IPS DF 6.9 (cell line): ENCODE measurements at regions not wholly inside any gene's neighbourhood (a gene's known extent, or its start where the extent isn't known, plus 50 kb on each side); places are given as distances from the start of the nearest gene placed in this dataset.
A peak's percentile ranks its signal among the peaks of the same experiment; 100 is the strongest.

ENCODE experiments used
- DNase-seq: peaks from one replicate; pipeline ENCODE4 v3.0.0-alpha.2; 2013; ENCODE audit warnings: low read depth, low spot score
- H3K27ac ChIP-seq: one replicate; pipeline ENCODE4 v1.5.1; 2013; ENCODE audit warnings: low read length, control low read depth
- H3K27me3 ChIP-seq: 2 replicates; pipeline ENCODE4 v1.6.1; 2013; ENCODE audit warnings: mild to moderate bottlenecking, low read length; ENCODE audit not compliant: control insufficient read depth, insufficient read depth
- H3K36me3 ChIP-seq: 2 replicates; pipeline ENCODE4 v1.6.1; 2013; ENCODE audit warnings: low read length; ENCODE audit not compliant: control insufficient read depth, insufficient read depth
- H3K4me1 ChIP-seq: 2 replicates; pipeline ENCODE4 v1.6.1; 2013; ENCODE audit warnings: low read length; ENCODE audit not compliant: control insufficient read depth, insufficient read depth
- H3K4me3 ChIP-seq: 2 replicates; pipeline ENCODE4 v1.5.1; 2013; ENCODE audit warnings: mild to moderate bottlenecking, low read length
- H3K9me3 ChIP-seq: 2 replicates; pipeline ENCODE4 v1.6.1; 2013; ENCODE audit warnings: low read length, inconsistent platforms; ENCODE audit not compliant: control insufficient read depth, insufficient read depth
- WGBS: extraction: QIAGEN DNeasy Blood & Tissue Kit; methylation state at CpG from one replicate; pipeline ENCODE4 v1.1.7; 2013; ENCODE audit warnings: mixed read lengths, missing lambda C conversion rate; ENCODE audit not compliant: insufficient read length, insufficient coverage; 5-methylcytosine and 5-hydroxymethylcytosine counted together

GRCh38 chr5:104932431-104932830, 1369.8 kb upstream of the NUDT12 start:
- DNase-seq, result peak; percentile 5
- H3K9me3 ChIP-seq, result no peaks in the 10 kb centered on the region
- H3K27me3 ChIP-seq, result no peaks in the 10 kb centered on the region
- no CpG with 5 or more reads among the region's 2 CpGs for WGBS
- no peak overlapping the region for H3K4me3 ChIP-seq
- no peaks in the 10 kb centered on the region for H3K36me3 ChIP-seq
- H3K27ac ChIP-seq, result no peak overlapping the region
- no peaks in the 10 kb centered on the region for H3K4me1 ChIP-seq

GRCh38 chr5:104928906-104929520, 1366.4 kb upstream of the NUDT12 start:
- no peaks in the 10 kb centered on the region for H3K4me1 ChIP-seq
- WGBS, result no CpG with 5 or more reads among the region's 36 CpGs
- no peak for DNase-seq
- H3K27ac ChIP-seq, result no peak overlapping the region
- H3K9me3 ChIP-seq, result no peaks in the 10 kb centered on the region
- H3K27me3 ChIP-seq, result no peaks in the 10 kb centered on the region
- no peaks in the 10 kb centered on the region for H3K36me3 ChIP-seq
- H3K4me3 ChIP-seq, result no peak overlapping the region

GRCh38 chr5:104915226-104915625, 1352.6 kb upstream of the NUDT12 start:
- no CpG with 5 or more reads among the region's 1 CpG for WGBS

GRCh38 chr5:104914536-104915070, 1352.0 kb upstream of the NUDT12 start:
- Histone ChIP-seq H3K27me3 (no peaks in the 10 kb centered on the region), H3K27ac (no peak overlapping the region), H3K9me3 (no peaks in the 10 kb centered on the region), H3K4me1 (no peaks in the 10 kb centered on the region), H3K36me3 (no peaks in the 10 kb centered on the region), H3K4me3 (no peak overlapping the region)
- no peak for DNase-seq
- no CpG with 5 or more reads among the region's 2 CpGs for WGBS

More at GRCh38 chr5:104915226-104915625, 1352.6 kb upstream of the NUDT12 start:
- no peak for DNase-seq
- no peaks in the 10 kb centered on the region for H3K36me3 ChIP-seq
- no peaks in the 10 kb centered on the region for H3K4me1 ChIP-seq
- H3K4me3 ChIP-seq, result no peak overlapping the region
- H3K9me3 ChIP-seq, result no peaks in the 10 kb centered on the region
- no peaks in the 10 kb centered on the region for H3K27me3 ChIP-seq
- H3K27ac ChIP-seq, result no peak overlapping the region

- Histone ChIP-seq H3K27ac (no peak overlapping the region), H3K4me3 (no peak overlapping the region), H3K36me3 (no peaks in the 10 kb centered on the region), H3K27me3 (no peaks in the 10 kb centered on the region), H3K4me1 (no peaks in the 10 kb centered on the region), H3K9me3 (no peaks in the 10 kb centered on the region)
- DNase-seq, result no peak
- no CpG with 5 or more reads among the region's 3 CpGs for WGBS
Observed at GRCh38 chr5:104913841-104914281, 1351.3 kb upstream of the NUDT12 start.

- DNase-seq, result no peak
- no peaks in the 10 kb centered on the region for H3K36me3 ChIP-seq
- no peaks in the 10 kb centered on the region for H3K9me3 ChIP-seq
- H3K27ac ChIP-seq, result no peak overlapping the region
- H3K27me3 ChIP-seq, result no peaks in the 10 kb centered on the region
- no peaks in the 10 kb centered on the region for H3K4me1 ChIP-seq
- H3K4me3 ChIP-seq, result no peak overlapping the region
- no CpG with 5 or more reads among the region's 2 CpGs for WGBS
Observed at GRCh38 chr5:104909803-104910202, 1347.2 kb upstream of the NUDT12 start.

- H3K27me3 ChIP-seq, result no peaks in the 10 kb centered on the region
- no peak for DNase-seq
Observed at GRCh38 chr5:104904561-104904960, 1342.0 kb upstream of the NUDT12 start.

GRCh38 chr5:104903941-104904340, 1341.4 kb upstream of the NUDT12 start:
- H3K9me3 ChIP-seq, result no peaks in the 10 kb centered on the region
- no peak overlapping the region for H3K27ac ChIP-seq
- DNase-seq, result no peak
- no peak overlapping the region for H3K4me3 ChIP-seq
- no peaks in the 10 kb centered on the region for H3K36me3 ChIP-seq
- H3K27me3 ChIP-seq, result no peaks in the 10 kb centered on the region
- H3K4me1 ChIP-seq, result no peaks in the 10 kb centered on the region
- no CpG with 5 or more reads among the region's 2 CpGs for WGBS

More at GRCh38 chr5:104904561-104904960, 1342.0 kb upstream of the NUDT12 start:
- no CpG with 5 or more reads among the region's 1 CpG for WGBS
- Histone ChIP-seq H3K9me3 (no peaks in the 10 kb centered on the region), H3K36me3 (no peaks in the 10 kb centered on the region), H3K27ac (no peak overlapping the region), H3K4me1 (no peaks in the 10 kb centered on the region), H3K4me3 (no peak overlapping the region)

- H3K4me1 ChIP-seq, result no peaks in the 10 kb centered on the region
- H3K4me3 ChIP-seq, result no peak overlapping the region
- no peaks in the 10 kb centered on the region for H3K27me3 ChIP-seq
- DNase-seq, result no peak
- H3K36me3 ChIP-seq, result no peaks in the 10 kb centered on the region
- no CpG with 5 or more reads among the region's 3 CpGs for WGBS
- H3K27ac ChIP-seq, result no peak overlapping the region
- no peaks in the 10 kb centered on the region for H3K9me3 ChIP-seq
Observed at GRCh38 chr5:104891596-104891995, 1329.0 kb upstream of the NUDT12 start.

GRCh38 chr5:104890767-104891166, 1328.2 kb upstream of the NUDT12 start:
- H3K9me3 ChIP-seq, result no peaks in the 10 kb centered on the region
- no CpG with 5 or more reads among the region's 1 CpG for WGBS
- H3K27ac ChIP-seq, result no peak overlapping the region

GRCh38 chr5:104859437-104859836, 1296.8 kb upstream of the NUDT12 start:
- Histone ChIP-seq H3K27ac (no peak overlapping the region), H3K36me3 (no peaks in the 10 kb centered on the region), H3K4me1 (no peaks in the 10 kb centered on the region), H3K27me3 (no peaks in the 10 kb centered on the region), H3K9me3 (no peaks in the 10 kb centered on the region), H3K4me3 (no peak overlapping the region)
- no peak for DNase-seq
- WGBS, result 100% methylated on average over 2 of the region's 4 CpGs

More at GRCh38 chr5:104890767-104891166, 1328.2 kb upstream of the NUDT12 start:
- Histone ChIP-seq H3K27me3 (no peaks in the 10 kb centered on the region), H3K4me1 (no peaks in the 10 kb centered on the region), H3K36me3 (no peaks in the 10 kb centered on the region), H3K4me3 (no peak overlapping the region)
- no peak for DNase-seq
